H9 (cell line): ENCODE measurements at regions not wholly inside any gene's neighbourhood (a gene's known extent, or its start where the extent isn't known, plus 50 kb on each side); places are given as distances from the start of the nearest gene placed in this dataset.
"Not testable (repeated sequence)": the region's sequence is repeated elsewhere in the genome, so short reads cannot be mapped to it uniquely, and the experiment has no call there.

Experiments
- DNase-seq: peaks from one replicate; pipeline ENCODE4 v3.0.0-alpha.2; 2017
- H2AFZ ChIP-seq: one replicate; pipeline ENCODE4 v1.6.1; 2013; ENCODE audit warnings: mild to moderate bottlenecking, low read length, control low read depth, moderate library complexity
- H2AK5ac ChIP-seq: 2 replicates; pipeline ENCODE4 v1.6.1; 2013; ENCODE audit warnings: low read length, control low read depth, mixed read lengths; ENCODE audit not compliant: insufficient read length
- H2BK120ac ChIP-seq: one replicate; pipeline ENCODE4 v1.6.1; 2013; ENCODE audit warnings: low read depth, mild to moderate bottlenecking, low read length, control low read depth, inconsistent platforms; ENCODE audit not compliant: poor library complexity, severe bottlenecking
- H2BK12ac ChIP-seq: 2 replicates; pipeline ENCODE4 v1.6.1; 2013; ENCODE audit warnings: low read length, control low read depth, mixed read lengths, low read depth; ENCODE audit not compliant: insufficient read length
- H2BK15ac ChIP-seq: 2 replicates; pipeline ENCODE4 v1.6.1; 2013; ENCODE audit warnings: low read depth, low read length, control low read depth
- H2BK20ac ChIP-seq: one replicate; pipeline ENCODE4 v1.6.1; 2013; ENCODE audit warnings: low read depth, mild to moderate bottlenecking, low read length, control low read depth, inconsistent platforms; ENCODE audit not compliant: poor library complexity, severe bottlenecking
- H2BK5ac ChIP-seq: 2 replicates; pipeline ENCODE4 v1.6.1; 2013; ENCODE audit warnings: low read length, control low read depth, mixed read lengths; ENCODE audit not compliant: insufficient read length
- H3K14ac ChIP-seq: 2 replicates; pipeline ENCODE4 v1.6.1; 2013; ENCODE audit warnings: low read length, control low read depth; ENCODE audit not compliant: insufficient read depth
- H3K18ac ChIP-seq: 2 replicates; pipeline ENCODE4 v1.6.1; 2013; ENCODE audit warnings: low read depth, mild to moderate bottlenecking, mixed read lengths, low read length, control low read depth; ENCODE audit not compliant: insufficient read length
- H3K23ac ChIP-seq: 2 replicates; pipeline ENCODE4 v1.6.1; 2013; ENCODE audit warnings: low read length, control low read depth, mixed read lengths, low read depth; ENCODE audit not compliant: insufficient read length
- H3K23me2 ChIP-seq: 2 replicates; pipeline ENCODE4 v1.6.1; 2013; ENCODE audit warnings: low read depth, mild to moderate bottlenecking, mixed read lengths, low read length, control low read depth; ENCODE audit not compliant: insufficient read length, poor library complexity, severe bottlenecking
- H3K27ac ChIP-seq: 2 replicates; pipeline ENCODE4 v1.5.1; 2013; ENCODE audit warnings: low read length, control low read depth, mixed read lengths, low read depth; ENCODE audit not compliant: insufficient read length
- H3K27me3 ChIP-seq: 2 replicates; pipeline ENCODE4 v1.6.1; 2013; ENCODE audit warnings: low read length, control low read depth, inconsistent platforms; ENCODE audit not compliant: insufficient read depth
- H3K4ac ChIP-seq: 2 replicates; pipeline ENCODE4 v1.6.1; 2013; ENCODE audit warnings: low read depth, mild to moderate bottlenecking, control low read depth, inconsistent platforms, low read length, moderate library complexity
- H3K4me1 ChIP-seq: 2 replicates; pipeline ENCODE4 v1.6.1; 2013; ENCODE audit warnings: low read length, control low read depth, inconsistent platforms; ENCODE audit not compliant: insufficient read depth
- H3K4me2 ChIP-seq: 2 replicates; pipeline ENCODE4 v1.6.1; 2013; ENCODE audit warnings: low read length, control low read depth, mixed read lengths; ENCODE audit not compliant: insufficient read length, insufficient read depth
- H3K56ac ChIP-seq: 2 replicates; pipeline ENCODE4 v1.6.1; 2013; ENCODE audit warnings: low read depth, mild to moderate bottlenecking, mixed read lengths, low read length, control low read depth; ENCODE audit not compliant: insufficient read length
- H3K79me1 ChIP-seq: 2 replicates; pipeline ENCODE4 v1.6.1; 2013; ENCODE audit warnings: low read depth, mild to moderate bottlenecking, moderate library complexity, low read length, control low read depth, inconsistent platforms; ENCODE audit not compliant: insufficient read depth, poor library complexity, severe bottlenecking
- H3K79me2 ChIP-seq: 2 replicates; pipeline ENCODE4 v1.6.1; 2013; ENCODE audit warnings: low read length, control low read depth, inconsistent platforms; ENCODE audit not compliant: insufficient read depth
- H3K9ac ChIP-seq: 2 replicates; pipeline ENCODE4 v1.6.1; 2013; ENCODE audit warnings: low read length, control low read depth, mixed read lengths; ENCODE audit not compliant: insufficient read length; ENCODE audit errors: extremely low read depth
- H3K9me3 ChIP-seq: one replicate; pipeline ENCODE4 v1.6.1; 2013; ENCODE audit warnings: low read depth, low read length, inconsistent platforms; ENCODE audit not compliant: control insufficient read depth
- H3T11ph ChIP-seq: one replicate; pipeline ENCODE4 v1.6.1; 2013; ENCODE audit warnings: mild to moderate bottlenecking, low read length, control low read depth, inconsistent platforms
- H4K20me1 ChIP-seq: one replicate; pipeline ENCODE4 v1.6.1; 2013; ENCODE audit not compliant: control insufficient read depth, insufficient read length, insufficient read depth
- H4K5ac ChIP-seq: 2 replicates; pipeline ENCODE4 v1.6.1; 2013; ENCODE audit warnings: low read depth, mild to moderate bottlenecking, mixed read lengths, low read length, control low read depth; ENCODE audit not compliant: insufficient read length
- H4K8ac ChIP-seq: replicated peaks from 2 replicates; pipeline ENCODE4 v1.6.1; 2013; ENCODE audit warnings: low read length, control low read depth, mixed read lengths, low read depth; ENCODE audit not compliant: insufficient read length
- H4K91ac ChIP-seq: 2 replicates; pipeline ENCODE4 v1.6.1; 2013; ENCODE audit warnings: low read depth, mild to moderate bottlenecking, moderate library complexity, mixed read lengths, low read length, control low read depth; ENCODE audit not compliant: insufficient read length
- H3K27ac Mint-ChIP-seq, 3 experiments: 2 replicates in 2 of 3; 3 replicates in 1 of 3; pipeline ENCODE4 v1.8.0; 2020 to 2021; ENCODE audit warnings: mixed read lengths in 3 of 3, mild to moderate bottlenecking in 1 of 3, moderate library complexity in 1 of 3
- H3K27me3 Mint-ChIP-seq: 2 replicates; pipeline ENCODE4 v1.8.0; 2021; ENCODE audit warnings: low read depth, mild to moderate bottlenecking, moderate library complexity, mixed read lengths
- H3K36me3 Mint-ChIP-seq, 3 experiments: 2 replicates in 2 of 3; 3 replicates in 1 of 3; pipeline ENCODE4 v1.8.0; 2020 to 2021; ENCODE audit warnings: low read depth in 3 of 3, mixed read lengths in 3 of 3; ENCODE audit not compliant: insufficient read depth in 1 of 3
- H3K4me1 Mint-ChIP-seq, 2 experiments: 2 replicates each; pipeline ENCODE4 v1.8.0; 2020; ENCODE audit warnings: mixed read lengths in 2 of 2
- H3K4me3 Mint-ChIP-seq, 2 experiments: 2 replicates in 1 of 2; 3 replicates in 1 of 2; pipeline ENCODE4 v1.8.0; 2020 to 2021; ENCODE audit warnings: mild to moderate bottlenecking in 2 of 2, mixed read lengths in 2 of 2, moderate library complexity in 1 of 2
- H3K9me3 Mint-ChIP-seq, 2 experiments: 2 replicates in 1 of 2; 3 replicates in 1 of 2; pipeline ENCODE4 v1.8.0; 2020; ENCODE audit warnings: mild to moderate bottlenecking in 2 of 2, mixed read lengths in 2 of 2, moderate library complexity in 1 of 2
- WGBS: extraction: QIAGEN DNeasy Blood & Tissue Kit; methylation state at CpG from one replicate; pipeline ENCODE4 v1.1.7; 2013; ENCODE audit warnings: missing lambda C conversion rate, low lambda C conversion rate, mixed read lengths; ENCODE audit not compliant: insufficient read length; ENCODE audit errors: extremely low coverage; 5-methylcytosine and 5-hydroxymethylcytosine counted together

DNA sequence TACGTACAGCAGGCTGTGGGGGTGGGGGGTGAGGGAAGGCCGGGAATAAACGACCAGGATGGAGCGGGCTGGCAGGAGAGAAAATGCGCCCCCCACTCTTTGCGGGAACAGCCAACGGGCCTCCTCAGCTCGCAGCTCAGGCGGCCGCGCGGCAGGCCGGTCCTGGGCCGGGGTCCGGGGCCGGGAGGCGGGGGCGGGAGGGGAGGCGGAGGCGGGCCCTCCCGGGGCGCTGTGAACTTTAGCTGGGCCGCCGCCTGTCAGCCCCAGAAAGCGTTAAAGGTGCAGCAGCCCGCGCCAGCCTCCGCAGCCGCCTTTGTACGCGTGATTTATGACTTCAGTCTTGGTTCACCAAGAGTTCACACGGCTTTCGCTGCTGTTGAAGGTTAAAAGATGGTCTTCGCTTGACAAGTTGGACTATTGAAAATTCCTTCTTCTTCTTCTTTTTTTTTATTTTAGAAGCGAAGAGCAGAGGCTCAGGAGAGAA is 466.0 kb upstream of the ZNG1F start:
- not testable (repeated sequence) for H3K27ac Mint-ChIP-seq

DNA sequence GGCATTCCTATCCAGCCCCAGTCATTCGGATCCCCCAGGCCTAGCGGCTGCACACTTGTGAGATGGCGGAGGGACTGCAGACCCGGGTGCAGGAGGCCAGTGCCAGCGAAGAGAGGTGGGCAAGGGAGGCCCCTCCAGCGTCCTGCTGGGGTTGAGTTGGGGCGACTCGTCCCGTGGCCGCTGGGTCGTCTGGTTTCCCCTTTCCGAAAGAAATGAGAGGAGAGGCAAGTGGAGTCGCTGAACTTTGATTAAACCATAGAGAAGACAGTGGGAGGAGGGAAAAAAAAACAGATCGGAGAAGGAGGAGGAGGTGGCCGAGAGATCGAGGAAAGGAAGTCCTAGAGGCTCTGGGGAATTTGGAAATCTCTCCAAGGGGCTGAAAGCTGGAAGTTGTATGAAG is 465.2 kb upstream of the ZNG1F start:
- not testable (repeated sequence) for H3K4ac ChIP-seq, H3K23me2 ChIP-seq, H3K36me3 Mint-ChIP-seq, H3K27me3 ChIP-seq, H3K23ac ChIP-seq, DNase-seq, H2BK20ac ChIP-seq, H3K4me1 ChIP-seq, H2BK15ac ChIP-seq, H2BK12ac ChIP-seq, H2AK5ac ChIP-seq, H3K14ac ChIP-seq, H2BK120ac ChIP-seq, H3K56ac ChIP-seq, H3K9me3 ChIP-seq, H2AFZ ChIP-seq, H3T11ph ChIP-seq, H3K18ac ChIP-seq, H3K9ac ChIP-seq, H3K4me2 ChIP-seq, H3K79me1 ChIP-seq, H3K4me3 Mint-ChIP-seq, H4K20me1 ChIP-seq, H4K8ac ChIP-seq, H2BK5ac ChIP-seq, H3K27ac ChIP-seq, H3K79me2 ChIP-seq, H4K5ac ChIP-seq, H4K91ac ChIP-seq
- H3K27ac Mint-ChIP-seq, result peak overlapping the region in 2 of 3 experiments; percentile 22 to 32; a peak in 2 of 7 replicates
- H3K4me1 Mint-ChIP-seq, result peaks cover 16 to 24% of the 10 kb centered on the region in 2 experiments
- H3K27me3 Mint-ChIP-seq, result peaks cover 19% of the 10 kb centered on the region
- no CpG with 5 or more reads among the region's 16 CpGs for WGBS
- peaks cover 13 to 16% of the 10 kb centered on the region in 2 experiments; a peak in 4 of 5 replicates for H3K9me3 Mint-ChIP-seq

More for the DNA sequence above, 466.0 kb upstream of the ZNG1F start:
- not testable (repeated sequence) for H3K56ac ChIP-seq, H3K27ac ChIP-seq, H3K23me2 ChIP-seq, H3K36me3 Mint-ChIP-seq, H4K8ac ChIP-seq, H2BK120ac ChIP-seq, H3K14ac ChIP-seq, H4K20me1 ChIP-seq, H2BK15ac ChIP-seq, H2AK5ac ChIP-seq, H3K23ac ChIP-seq, H2BK20ac ChIP-seq, DNase-seq, H3K79me1 ChIP-seq, H4K5ac ChIP-seq, H3K9me3 ChIP-seq, H3K27me3 ChIP-seq, H3K79me2 ChIP-seq, H3K18ac ChIP-seq, H3K4me1 ChIP-seq, H3K4me2 ChIP-seq, H4K91ac ChIP-seq, H2BK5ac ChIP-seq, H3K4ac ChIP-seq, H2BK12ac ChIP-seq, H3K9ac ChIP-seq, H3T11ph ChIP-seq, H2AFZ ChIP-seq
- peaks cover 13 to 16% of the 10 kb centered on the region in 2 experiments; a peak in 4 of 5 replicates for H3K9me3 Mint-ChIP-seq
- H3K4me3 Mint-ChIP-seq, result peak overlapping the region; percentile 35 to 50; a peak in 1 of 5 replicates
- H3K27me3 Mint-ChIP-seq, result peaks cover 19% of the 10 kb centered on the region
- no CpG with 5 or more reads among the region's 35 CpGs for WGBS
- peaks cover 16 to 24% of the 10 kb centered on the region in 2 experiments for H3K4me1 Mint-ChIP-seq
